Activated T-cell treated with anti-CD3 and anti-CD28 coated beads, Interleukin-2, amount 50 U/mL, for 48 hours (primary cell): ENCODE measurements at regions not wholly inside any gene's neighbourhood (a gene's known extent, or its start where the extent isn't known, plus 50 kb on each side); places are given as distances from the start of the nearest gene placed in this dataset.

Source experiments
- DNase-seq, 2 experiments: peaks; one replicate each; pipeline ENCODE4 v3.0.0-alpha.2; 2020

DNA sequence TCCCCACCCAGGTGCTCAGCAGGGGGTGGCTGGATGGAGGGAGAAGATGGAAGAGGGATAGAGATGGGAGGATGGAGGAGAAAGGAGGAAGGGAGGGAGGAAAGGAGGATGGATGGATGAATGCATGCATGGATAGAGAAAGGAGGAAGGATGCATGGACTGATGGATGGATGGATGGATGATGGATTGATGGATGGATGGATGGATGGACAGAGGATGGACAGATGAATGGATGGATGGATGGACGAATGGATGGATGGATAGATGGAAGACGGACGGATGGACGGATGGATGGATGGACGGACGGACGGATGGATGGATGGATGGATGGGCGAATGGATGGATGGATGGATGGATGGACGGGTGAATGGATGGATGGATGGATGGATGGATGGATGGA is 64.1 kb downstream of the NCOR2 start:
- DNase-seq: no peak

DNA sequence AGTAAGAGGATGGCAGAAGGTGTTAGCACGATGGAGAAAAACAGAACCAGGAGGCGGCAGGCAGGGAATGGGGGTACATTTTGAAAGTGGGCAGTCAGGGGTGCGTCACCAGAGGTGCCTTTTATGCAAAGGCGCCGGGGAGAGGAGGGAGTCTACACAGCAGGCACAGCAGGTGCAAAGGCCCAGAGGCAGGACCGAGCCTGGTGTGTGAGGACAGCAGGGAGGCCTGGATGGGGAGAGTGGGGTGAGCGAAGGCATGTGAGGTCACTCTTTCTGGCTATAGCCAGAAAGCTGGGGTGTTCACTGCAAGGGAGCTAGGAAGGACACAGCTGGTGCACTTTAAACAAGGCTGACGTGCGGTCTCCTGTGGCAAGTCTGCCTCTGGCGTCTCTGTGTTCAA is 65.0 kb downstream of the NCOR2 start:
- DNase-seq: no peak

DNA sequence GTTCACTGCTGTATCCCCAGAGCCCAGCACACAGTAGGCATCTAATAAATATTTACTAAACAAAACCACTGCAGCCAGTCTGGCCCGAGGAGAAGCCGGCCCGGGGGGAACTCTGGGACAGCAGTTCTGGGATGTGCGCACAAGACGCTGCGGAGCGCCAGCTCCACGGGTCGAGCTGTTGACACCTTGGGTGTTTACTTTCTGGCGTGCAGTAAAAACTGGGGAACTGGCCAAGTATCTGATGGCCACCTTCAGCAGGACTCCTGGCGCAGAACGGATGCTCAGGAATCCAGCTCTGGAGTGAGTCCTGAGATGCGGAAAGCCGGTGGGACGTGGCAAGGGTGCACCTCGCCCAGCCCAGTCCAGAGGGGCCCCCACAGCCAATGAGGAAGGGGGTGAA is 65.6 kb downstream of the NCOR2 start:
- DNase-seq: no peak

DNA sequence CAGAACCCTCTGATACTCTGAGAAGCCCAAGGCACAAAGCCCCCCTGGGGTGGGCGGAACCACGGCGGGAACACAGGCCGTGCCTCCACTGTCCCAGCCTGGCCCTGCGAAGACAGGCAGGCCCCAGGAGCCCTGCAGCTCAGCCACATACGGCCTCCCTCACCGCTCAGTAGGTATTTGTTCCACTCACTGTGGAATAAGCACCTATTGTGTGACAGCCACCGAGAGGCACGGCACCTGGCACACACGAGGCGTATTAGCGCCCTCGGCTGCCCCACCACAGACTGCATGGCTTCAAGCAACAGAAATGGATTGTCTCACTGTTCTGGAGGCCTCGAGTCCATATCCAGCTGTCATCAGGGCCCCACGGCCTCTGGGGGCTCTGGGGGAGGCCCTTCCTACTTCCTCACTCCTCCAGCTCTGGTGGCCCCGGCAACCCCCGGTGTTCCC is 66.3 kb downstream of the NCOR2 start:
- no peak for DNase-seq

DNA sequence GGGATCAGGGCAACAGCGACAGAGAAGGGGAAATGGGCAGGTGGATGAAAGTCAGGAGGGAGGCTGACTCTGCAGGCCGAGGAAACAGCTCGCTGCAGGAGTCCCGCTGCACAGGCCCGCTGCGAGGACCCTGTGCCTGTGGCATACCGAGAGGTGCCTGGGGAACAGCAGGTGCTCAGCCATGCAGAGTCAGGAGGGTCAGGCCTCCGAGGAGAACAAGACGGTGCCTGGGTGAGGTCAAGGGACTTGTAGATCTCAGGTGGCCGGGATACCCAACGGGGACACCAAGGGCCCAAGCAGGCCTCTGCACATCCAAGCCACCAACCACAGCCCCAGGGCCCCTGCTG is 67.5 kb downstream of the NCOR2 start:
- DNase-seq: no peak

DNA sequence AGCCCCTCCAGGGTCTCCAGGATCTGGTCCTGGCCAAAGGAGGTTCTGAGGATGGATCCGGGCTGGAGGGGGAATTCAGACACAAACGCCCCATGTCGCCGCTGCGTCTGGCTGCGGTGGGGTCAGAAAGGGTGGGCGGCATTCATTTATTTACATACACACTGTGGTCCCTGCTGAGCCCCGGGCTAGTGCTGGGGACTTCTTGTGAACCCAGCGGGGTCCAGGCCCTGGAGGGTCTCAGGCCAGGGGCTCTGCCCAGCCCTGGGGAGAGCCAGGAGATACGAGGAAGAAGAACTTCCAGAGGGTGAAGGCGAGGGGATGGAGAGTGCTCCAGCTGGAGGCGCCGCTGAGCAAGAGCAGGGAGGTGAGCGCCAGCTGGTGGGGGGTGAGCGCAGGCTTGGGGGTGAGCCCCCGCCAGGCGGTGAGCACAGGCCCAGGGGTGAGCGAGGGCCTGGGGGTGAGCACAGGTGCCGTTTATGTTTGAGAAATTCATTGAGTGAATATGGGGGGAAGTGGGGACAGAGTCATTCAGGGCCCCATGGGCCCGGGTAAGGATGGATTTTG is 68.1 kb downstream of the NCOR2 start:
- no peak for DNase-seq

DNA sequence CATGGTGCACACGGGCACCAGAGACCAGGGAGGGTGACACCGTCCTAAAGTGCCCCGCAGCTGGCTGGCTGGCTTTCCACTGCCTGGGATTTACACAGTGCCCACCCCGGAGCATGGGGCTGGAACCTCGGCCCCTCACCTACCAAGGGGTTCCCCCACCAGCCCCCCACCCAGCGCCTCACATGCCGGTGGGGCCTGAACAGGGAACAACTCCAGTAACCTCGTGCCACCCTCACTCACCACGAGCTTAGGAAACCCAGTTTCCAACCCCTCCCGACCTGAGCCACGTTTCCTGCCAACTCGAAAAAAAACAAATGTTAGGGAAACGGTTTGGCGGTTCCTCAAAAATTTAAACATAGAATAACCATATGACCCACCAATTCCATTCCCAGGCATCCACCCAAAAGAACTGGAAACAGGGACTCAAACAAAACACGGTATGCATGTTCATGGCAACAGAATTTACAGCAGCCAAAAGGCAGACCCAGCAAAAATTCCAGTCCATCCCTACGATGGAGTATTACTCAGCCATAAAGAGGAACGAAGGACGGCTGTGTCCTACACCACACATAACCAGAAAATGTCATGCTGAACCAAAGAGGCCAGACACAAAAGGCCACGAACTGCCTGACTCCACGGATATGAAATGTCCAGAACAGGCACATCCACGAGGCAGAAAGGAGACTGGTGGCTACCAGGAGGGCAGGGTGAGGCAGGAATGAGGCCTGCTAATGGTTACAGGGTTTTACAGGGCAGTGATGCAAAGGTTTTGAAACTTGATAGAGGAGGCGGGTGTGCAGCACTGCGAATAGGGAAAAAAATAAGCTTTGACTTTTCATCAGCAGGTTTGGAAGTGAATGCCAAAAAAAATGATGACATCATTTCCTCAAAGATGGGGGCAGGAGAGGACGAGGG is 68.9 kb downstream of the NCOR2 start:
- no peak for DNase-seq

DNA sequence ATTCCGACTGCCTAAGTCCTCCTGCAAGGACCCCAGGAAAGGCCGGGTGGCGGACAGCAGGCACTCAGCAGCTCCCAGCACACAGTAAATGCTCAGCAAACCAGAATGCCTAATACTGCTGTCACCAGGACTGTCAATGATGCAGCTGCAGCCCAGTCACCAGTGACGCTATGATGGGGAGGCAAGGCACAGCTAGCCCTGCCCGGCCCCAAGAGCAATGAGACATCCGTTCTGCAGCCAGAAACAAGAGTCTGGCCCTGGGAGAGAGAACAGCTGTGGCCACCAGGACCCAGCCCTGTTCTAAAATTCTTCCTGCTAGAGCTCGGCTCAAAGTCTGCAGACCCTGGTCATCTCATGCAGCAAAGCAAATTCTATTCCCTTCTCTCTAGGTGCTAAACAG is 69.8 kb downstream of the NCOR2 start:
- no peak for DNase-seq

DNA sequence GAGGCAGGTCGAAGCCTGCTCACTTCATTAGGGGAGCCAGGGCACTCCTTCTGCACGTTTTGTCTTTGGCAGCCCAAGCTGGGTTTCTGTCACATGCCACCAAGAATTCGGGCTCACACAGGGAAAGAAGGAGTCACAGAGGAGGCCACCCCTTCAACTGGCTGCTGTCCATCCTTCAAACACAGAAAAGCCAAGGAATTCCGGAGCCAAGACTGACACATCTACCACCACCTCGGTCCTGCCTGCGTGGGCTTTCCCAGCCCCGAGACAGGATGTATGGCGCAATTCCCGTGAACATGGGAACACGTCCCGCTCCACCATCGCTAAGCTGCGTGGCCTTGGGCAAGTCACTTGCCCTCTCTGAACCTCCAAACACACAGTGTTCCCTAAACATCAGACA is 70.4 kb downstream of the NCOR2 start:
- no peak for DNase-seq

DNA sequence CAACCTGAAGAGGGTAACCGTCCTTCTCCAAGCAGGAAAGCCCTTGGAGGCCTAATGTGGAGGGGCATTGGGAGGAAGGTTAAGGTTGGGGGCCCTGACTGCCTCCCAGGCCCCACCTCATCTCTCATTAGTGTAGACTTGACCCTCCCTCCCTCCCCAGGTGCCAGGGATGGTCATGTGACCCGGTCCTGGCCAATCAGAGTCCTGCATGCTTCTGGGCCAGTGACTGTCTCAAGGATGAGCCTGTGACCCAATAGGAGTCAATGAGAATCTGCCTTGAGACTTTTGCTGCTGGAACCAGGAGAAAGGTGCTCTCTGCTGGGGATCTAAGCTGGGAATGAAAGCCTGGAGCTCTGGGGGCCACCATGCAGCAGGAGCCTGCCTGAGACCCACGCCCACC is 70.8 kb downstream of the NCOR2 start:
- peak; percentile 45 to 57 for DNase-seq

DNA sequence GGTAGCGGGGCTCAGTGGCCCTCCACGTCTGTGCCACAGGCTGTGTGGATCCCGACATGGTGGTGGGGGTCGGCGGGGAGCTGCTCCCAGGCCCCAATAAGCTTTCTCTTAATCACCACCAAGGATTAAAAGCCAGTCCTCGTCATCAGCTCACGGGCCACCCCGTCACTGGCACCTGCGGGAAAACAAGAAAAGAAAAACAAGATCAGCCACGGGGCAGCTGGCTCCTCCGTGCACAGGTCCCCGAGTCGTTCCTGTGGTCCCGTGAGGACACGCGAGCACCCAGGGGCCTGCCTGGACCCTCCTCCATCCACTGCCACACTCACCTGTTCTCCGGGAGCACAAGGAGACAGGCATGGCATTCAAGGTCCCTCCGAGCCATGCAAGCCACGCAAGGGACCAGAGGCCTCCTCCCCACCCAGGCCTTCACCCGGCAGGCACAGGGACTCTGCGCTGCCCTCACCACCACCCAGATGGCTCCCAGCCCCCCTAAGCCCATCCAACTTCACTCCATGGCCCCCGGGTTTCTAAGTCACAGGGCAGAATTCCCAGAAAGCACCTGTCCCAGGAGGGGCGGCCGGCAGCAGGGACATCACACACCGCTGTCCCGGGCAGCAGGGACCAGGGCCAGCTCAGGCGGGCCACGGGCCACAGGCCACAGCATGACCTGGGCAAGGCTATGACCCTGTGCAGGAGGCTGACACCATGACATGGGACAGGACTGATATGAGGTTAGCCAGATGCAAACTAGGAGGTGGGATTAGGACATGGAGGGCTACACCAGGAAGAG is 72.0 kb downstream of the NCOR2 start:
- DNase-seq: no peak

DNA sequence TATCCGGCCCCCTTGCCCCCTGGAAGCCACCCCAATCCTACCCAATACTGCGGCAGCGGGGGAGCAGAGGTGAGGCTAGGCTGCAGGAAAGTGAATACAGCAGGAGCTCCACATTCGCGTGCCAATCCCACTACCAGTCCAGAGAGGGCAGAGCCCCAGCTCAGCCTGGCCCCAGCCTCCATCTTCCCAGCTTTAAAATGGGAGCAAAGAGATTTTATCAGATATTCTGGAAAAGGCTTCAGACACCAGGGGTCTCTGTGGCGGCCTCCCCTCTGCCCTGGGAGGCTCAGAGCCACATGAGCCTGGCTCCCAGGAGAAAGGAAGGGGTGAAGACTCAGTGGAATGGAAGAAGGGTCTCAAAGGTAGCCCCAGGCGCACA is 72.7 kb downstream of the NCOR2 start:
- DNase-seq: no peak

DNA sequence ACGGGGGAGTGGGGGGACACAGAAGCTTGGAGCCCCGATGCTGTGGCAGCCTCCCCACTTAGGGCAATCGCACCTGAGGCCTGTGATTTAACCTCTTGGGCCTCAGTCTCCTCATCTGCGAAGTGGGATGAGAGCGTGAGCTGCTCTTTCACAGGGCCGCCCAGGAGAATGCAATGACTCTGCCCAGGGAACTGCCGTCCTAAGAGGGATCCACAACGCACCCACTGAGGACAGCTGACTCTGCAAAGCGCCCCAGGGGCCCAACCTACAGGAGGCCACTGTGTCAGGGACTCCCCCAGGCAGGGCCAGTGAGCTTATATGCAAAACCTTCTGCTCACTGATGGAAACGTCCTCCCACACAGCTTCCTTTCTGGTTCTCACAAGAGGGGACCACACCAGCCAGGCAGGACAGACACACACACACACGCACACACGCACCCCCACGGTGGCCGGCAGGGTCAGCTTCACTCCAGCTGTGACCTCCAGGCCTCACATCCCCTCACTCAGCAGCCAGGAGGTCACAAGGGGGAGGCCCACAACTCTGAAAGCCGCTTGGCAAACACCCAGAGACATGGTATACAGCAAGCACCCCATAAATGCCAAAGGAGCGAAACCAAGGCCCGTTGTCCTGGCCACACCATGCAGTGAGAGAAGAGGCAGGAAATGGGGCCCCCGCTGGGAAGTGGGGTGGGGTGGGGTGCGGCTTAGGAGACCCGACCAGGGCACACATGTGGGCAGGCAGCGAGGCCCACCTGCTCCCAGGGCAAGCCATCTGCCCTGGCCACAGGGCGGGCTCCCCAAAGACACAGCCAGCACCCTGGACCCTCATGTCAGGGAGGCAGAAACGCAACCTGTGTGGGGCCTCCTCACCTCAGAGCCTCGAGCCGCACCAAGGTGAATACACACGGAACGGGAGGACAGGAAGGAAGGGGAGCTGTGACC is 73.3 kb downstream of the NCOR2 start:
- peak; percentile 75 to 79 for DNase-seq

DNA sequence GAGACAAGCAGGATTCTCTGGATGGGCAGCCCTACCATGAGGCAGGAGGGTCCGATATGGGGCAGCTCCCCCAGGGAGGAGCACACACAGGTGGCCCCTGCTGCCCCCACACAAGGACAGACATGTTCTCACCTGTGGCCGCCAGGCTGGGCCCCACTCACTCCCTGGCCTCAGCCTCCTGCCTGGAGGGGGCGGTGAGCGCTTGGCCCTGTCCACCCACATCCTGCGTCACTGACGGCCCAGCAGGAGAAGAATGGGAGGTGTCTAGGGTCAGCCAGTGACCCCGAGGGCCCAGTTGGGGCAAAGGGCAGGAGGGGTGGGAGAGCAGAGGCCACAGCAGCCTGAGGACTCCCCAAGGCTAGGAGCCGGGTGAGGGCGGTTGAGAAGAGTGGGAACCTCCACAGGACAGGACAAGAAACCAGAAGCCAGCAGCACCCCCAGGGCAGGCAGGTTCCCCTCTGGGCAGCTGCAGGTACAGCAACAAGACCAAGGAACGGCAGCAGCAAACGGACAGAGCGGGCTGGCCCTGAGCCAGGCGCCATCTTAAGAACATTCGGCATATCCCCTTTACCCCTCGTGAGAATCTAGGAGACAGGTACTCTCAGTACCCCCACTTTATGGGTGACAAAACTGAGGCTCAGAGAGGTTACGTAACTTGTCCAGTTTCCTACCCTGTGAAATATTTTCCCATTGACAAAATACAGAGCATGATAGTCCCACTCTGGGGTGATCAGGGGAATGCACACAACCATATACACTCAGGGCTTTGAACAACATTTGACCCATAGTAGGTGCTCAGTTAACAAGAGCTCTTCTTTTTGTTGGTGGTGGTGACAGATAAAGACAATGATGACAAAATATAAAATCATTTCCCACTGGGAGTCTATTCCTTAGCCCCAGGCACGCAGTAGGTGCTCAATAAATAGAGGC is 74.3 kb downstream of the NCOR2 start:
- no peak for DNase-seq

DNA sequence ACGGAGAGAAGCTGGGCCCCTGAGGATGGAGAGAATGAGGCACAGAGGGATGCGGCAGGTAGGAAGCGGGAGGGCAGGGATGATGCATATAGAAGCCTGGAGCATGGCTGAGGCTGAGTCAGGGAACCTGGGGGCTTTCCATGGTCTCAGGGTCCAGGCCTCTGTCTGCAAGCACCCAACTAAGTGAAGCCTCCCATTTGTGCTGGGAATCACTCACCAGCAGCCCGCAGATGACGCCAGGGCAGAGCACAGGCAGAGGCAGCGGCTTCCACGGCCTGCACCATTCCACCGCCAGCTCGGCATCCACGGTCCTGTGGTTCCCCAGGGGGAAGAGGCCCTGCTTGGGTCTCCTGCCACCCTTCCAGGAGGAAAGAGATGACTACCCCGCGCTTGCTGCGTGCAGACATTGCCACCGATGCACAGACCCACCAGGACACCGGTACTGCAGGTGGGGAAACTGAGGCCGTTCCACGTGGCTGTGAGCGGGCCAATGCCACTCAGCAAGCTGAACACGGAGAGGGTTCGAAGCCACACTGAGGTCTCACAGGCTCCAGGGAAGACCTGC is 75.5 kb downstream of the NCOR2 start:
- DNase-seq: no peak

DNA sequence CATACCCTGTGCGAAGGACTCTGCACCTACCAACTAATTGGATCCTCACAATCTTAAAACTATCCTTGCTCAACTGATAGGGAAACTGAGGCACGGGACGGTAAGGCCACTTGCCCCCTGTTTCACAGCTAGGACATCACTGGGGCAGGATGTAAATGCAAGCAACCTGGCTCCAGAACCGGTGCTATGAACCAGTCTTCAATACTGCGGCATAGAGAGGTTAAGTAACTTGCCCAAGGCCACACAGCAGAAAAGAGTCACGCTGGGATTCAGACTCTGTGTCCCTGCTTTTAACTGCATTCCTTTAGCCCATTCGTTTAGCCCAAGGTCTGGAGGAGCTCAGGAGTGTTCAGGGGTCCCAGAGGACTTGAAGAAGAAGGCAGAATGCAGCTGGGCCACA is 76.1 kb downstream of the NCOR2 start:
- no peak for DNase-seq

DNA sequence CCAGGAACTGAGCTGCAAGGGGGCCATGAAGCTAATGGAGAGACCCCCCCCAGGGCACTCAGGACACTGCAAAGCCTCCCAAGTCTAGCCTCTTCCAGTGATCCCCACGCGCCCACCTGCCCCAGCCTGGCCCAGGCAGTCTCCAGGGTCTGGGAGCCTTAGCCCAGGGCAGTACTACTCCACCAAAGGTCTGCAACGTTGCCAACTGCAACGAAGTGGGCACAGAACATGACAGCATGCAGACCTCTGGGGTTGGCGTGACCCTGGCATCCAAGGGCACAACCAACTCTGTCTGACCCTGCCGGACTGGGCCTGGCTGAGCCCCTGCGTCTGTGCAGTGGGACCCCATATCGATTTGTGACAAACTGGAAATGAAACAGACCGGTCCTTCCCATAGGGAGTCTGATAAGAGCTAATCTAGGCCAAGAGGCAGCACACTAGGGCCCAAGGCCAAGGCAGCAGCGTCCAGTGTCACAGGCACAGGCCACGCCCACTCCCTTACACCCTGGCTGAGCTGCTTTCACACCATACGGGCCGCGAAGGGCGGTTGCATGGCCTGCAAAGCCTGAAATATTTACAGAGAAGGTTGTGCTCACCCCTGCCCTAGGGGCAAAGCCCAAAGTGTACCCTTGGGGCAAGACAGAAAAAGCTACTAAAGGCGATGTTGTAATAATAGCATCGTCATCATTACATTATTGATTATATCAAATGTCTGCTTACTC is 76.7 kb downstream of the NCOR2 start:
- DNase-seq: no peak

DNA sequence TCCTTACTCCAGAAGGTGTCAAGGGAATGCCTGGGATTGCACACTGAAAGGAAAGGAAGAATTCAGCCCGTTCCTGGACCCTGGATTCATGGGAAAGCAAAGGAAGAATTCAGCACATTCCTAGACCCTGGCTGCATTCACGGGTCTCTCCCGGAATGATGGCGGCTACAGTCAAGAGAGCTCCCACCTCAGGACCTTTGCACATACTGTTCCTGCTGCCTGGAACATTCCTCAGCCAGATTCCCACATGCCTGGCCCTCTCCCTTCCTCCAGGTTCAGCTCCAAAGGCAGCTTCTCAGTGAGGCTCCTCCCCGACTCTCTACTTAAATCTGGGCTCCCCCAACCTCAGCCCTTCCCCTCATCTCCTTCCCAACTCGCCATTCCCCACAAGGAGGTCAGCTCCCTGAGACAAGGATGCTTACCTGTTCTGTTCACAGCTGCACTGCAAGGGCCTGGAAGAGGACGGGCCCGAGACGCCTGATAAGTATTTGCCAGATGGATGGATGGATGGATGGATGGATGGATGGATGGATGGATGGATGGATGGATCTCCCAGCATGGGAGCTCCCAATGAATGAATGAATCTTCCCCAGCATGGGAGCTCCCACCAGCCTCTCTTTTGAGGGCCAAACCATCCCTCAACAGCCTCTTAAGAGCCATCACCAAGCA is 77.4 kb downstream of the NCOR2 start:
- DNase-seq: no peak

DNA sequence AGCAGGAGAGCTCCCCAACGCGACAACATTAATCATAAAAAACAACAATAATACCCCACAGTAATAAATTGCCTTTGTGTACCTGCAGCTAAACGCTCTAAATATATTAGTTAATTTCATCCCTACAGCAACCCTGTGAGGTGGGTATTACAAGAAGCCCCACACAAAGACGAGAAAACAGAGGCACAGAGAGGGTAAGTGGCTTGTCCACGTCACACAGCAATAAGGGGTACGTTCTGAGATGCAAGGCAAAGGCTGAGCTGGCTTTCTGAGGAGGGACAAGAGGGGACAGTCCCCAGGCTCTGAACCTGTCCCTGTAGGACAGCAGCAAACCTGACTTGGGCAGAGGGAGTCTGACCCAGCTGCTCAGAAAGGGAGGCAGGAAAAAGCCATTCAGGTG is 78.2 kb downstream of the NCOR2 start:
- DNase-seq: no peak

DNA sequence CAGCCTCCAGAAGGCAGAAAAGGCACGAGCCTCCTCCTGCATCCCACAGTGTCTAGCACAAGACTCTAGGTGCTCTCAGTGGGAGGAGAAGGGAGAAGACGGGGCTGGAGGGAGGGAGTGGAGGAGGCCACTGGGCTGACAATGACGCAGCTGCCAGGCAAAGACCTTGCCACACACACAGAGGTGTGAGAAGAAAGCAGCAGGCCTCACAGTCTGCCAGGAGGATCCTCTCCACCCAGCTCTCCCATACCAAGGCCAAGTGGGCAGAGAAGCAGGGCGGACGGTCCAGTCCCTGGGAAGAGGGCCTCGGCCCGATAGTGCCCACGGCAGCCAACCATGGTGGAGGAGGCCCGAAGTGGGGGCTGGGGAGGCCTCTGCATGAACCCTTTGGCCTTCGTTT is 78.9 kb downstream of the NCOR2 start:
- DNase-seq: no peak
